Activated CD4-positive, alpha-beta T cell treated with anti-CD3 and anti-CD28 coated beads for 1 hour (primary cell): ENCODE measurements at regions not wholly inside any gene's neighbourhood (a gene's known extent, or its start where the extent isn't known, plus 50 kb on each side); places are given as distances from the start of the nearest gene placed in this dataset.

ENCODE experiments used
- DNase-seq: peaks from one replicate; pipeline ENCODE4 v3.0.0-alpha.2; 2020

GRCh38 chr2:239865059-239865639 is 160.0 kb downstream of the NDUFA10 start:
- DNase-seq: no peak

GRCh38 chr2:239864247-239865058 is 160.7 kb downstream of the NDUFA10 start:
- DNase-seq: no peak

GRCh38 chr2:239862613-239863012 is 162.5 kb downstream of the NDUFA10 start:
- DNase-seq: no peak

GRCh38 chr2:239858179-239858578 is 167.0 kb downstream of the NDUFA10 start:
- DNase-seq: no peak

GRCh38 chr2:239857591-239857990 is 167.6 kb downstream of the NDUFA10 start:
- no peak for DNase-seq

- DNase-seq: no peak
Observed at GRCh38 chr2:239856620-239857285, 168.4 kb downstream of the NDUFA10 start.

GRCh38 chr2:239855863-239856587 is 169.1 kb downstream of the NDUFA10 start:
- DNase-seq: no peak

- no peak for DNase-seq
Observed at GRCh38 chr2:239854596-239854995, 170.5 kb downstream of the NDUFA10 start.

- no peak for DNase-seq
Observed at GRCh38 chr2:239853706-239854327, 171.3 kb downstream of the NDUFA10 start.

GRCh38 chr2:239853121-239853520 is 172.0 kb downstream of the NDUFA10 start:
- DNase-seq: no peak

GRCh38 chr2:239852272-239852671 is 172.9 kb downstream of the NDUFA10 start:
- no peak for DNase-seq

GRCh38 chr2:239846789-239847676 is 178.1 kb downstream of the NDUFA10 start:
- no peak for DNase-seq

GRCh38 chr2:239845968-239846367 is 179.2 kb downstream of the NDUFA10 start:
- no peak for DNase-seq

- DNase-seq: no peak
Observed at GRCh38 chr2:239839306-239839705, 185.8 kb downstream of the NDUFA10 start.

- no peak for DNase-seq
Observed at GRCh38 chr2:239836021-239836765, 188.9 kb downstream of the NDUFA10 start.

- no peak for DNase-seq
Observed at GRCh38 chr2:239835056-239835455, 190.1 kb downstream of the NDUFA10 start.

- DNase-seq: no peak
Observed at GRCh38 chr2:239834143-239834542, 191.0 kb downstream of the NDUFA10 start.

GRCh38 chr2:239833269-239834109 is 191.7 kb downstream of the NDUFA10 start:
- no peak for DNase-seq

- no peak for DNase-seq
Observed at GRCh38 chr2:239832490-239833268, 192.5 kb downstream of the NDUFA10 start.
